H1 (cell line): ENCODE measurements at regions not wholly inside any gene's neighbourhood (a gene's known extent, or its start where the extent isn't known, plus 50 kb on each side); places are given as distances from the start of the nearest gene placed in this dataset.

Experiments
- CTCF ChIA-PET: fragments of 300-600 bp; sonication (Branson Sonifier 250); formaldehyde crosslinking; loops from one replicate; lab custom pipeline; 2021; ENCODE audit not compliant: partially characterized antibody; lab: Charles Lee
- POLR2A ChIA-PET: fragments of 300-600 bp; sonication (Branson Sonifier 250); formaldehyde crosslinking; loops from one replicate; lab custom pipeline; 2021; ENCODE audit warnings: inconsistent platforms; ENCODE audit not compliant: partially characterized antibody; lab: Charles Lee
- DNase-seq, 2 experiments: peaks; one replicate each; pipeline versions ENCODE4 v3.0.0 to v3.0.0-alpha.2; 2010 to 2022; ENCODE audit warnings: low spot score in 2 of 2, low read depth in 1 of 2, mixed read lengths in 1 of 2
- FAIRE-seq: peaks from 2 replicates; lab custom pipeline; 2011; peaks lifted over from hg19 to GRCh38; lab: Jason Lieb, UNC
- H2AFZ ChIP-seq: 2 replicates; pipeline ENCODE4 v1.8.1; 2012; ENCODE audit warnings: low read length, inconsistent platforms
- H2AK5ac ChIP-seq: 2 replicates; pipeline ENCODE4 v1.6.1; 2013; ENCODE audit warnings: low read depth, low read length
- H2BK120ac ChIP-seq: replicated peaks from 2 replicates; pipeline ENCODE3; 2013; ENCODE audit warnings: low read depth, low read length, inconsistent platforms
- H2BK12ac ChIP-seq: 2 replicates; pipeline ENCODE4 v1.6.1; 2013; ENCODE audit warnings: low read depth, low read length
- H2BK15ac ChIP-seq: 2 replicates; pipeline ENCODE4 v1.6.1; 2013; ENCODE audit warnings: low read length
- H2BK20ac ChIP-seq: 2 replicates; pipeline ENCODE4 v1.6.1; 2013; ENCODE audit warnings: low read length
- H2BK5ac ChIP-seq: 2 replicates; pipeline ENCODE4 v1.6.1; 2013; ENCODE audit warnings: low read depth, low read length
- H3K14ac ChIP-seq: 2 replicates; pipeline ENCODE4 v1.6.1; 2013; ENCODE audit warnings: inconsistent platforms; ENCODE audit not compliant: insufficient read length
- H3K18ac ChIP-seq: 2 replicates; pipeline ENCODE4 v1.6.1; 2013; ENCODE audit warnings: low read length; ENCODE audit errors: extremely low read depth
- H3K23ac ChIP-seq: 2 replicates; pipeline ENCODE4 v1.6.1; 2013; ENCODE audit warnings: inconsistent platforms; ENCODE audit not compliant: insufficient read length
- H3K23me2 ChIP-seq: 2 replicates; pipeline ENCODE4 v1.6.1; 2013; ENCODE audit warnings: low read depth, low read length
- H3K27ac ChIP-seq: 2 replicates; pipeline ENCODE4 v1.6.1; 2011; ENCODE audit warnings: low read depth, low read length, inconsistent platforms
- H3K27me3 ChIP-seq, 4 experiments: replicated peaks in 1 of 4; 1 replicate in 1 of 4; 2 replicates in 3 of 4; pipeline versions ENCODE4 v1.6.1 to v1.8.1; 2011 to 2013; ENCODE audit warnings: low read length in 3 of 4, mild to moderate bottlenecking in 3 of 4, inconsistent platforms in 2 of 4, mixed read lengths in 2 of 4, moderate library complexity in 1 of 4; ENCODE audit not compliant: control insufficient read depth in 3 of 4, insufficient read depth in 3 of 4; ENCODE audit errors: extremely low read depth in 1 of 4
- H3K36me3 ChIP-seq, 4 experiments: 2 replicates each; pipeline versions ENCODE4 v1.6.1 to v1.8.1; 2011 to 2013; ENCODE audit warnings: mild to moderate bottlenecking in 4 of 4, low read length in 3 of 4, moderate library complexity in 2 of 4, control low read depth in 1 of 4, inconsistent platforms in 1 of 4; ENCODE audit not compliant: insufficient read depth in 4 of 4, control insufficient read depth in 2 of 4
- H3K4ac ChIP-seq: replicated peaks from 2 replicates; pipeline ENCODE3; 2013; ENCODE audit warnings: low read length, low read depth, mixed read lengths, inconsistent platforms; ENCODE audit not compliant: insufficient read length
- H3K4me1 ChIP-seq, 4 experiments: replicated peaks in 1 of 4; 1 replicate in 1 of 4; 2 replicates in 3 of 4; pipeline versions ENCODE4 v1.6.1 to v1.8.1; 2011 to 2013; ENCODE audit warnings: low read length in 3 of 4, inconsistent platforms in 2 of 4, mixed read lengths in 1 of 4; ENCODE audit not compliant: insufficient read depth in 4 of 4, control insufficient read depth in 3 of 4
- H3K4me2 ChIP-seq, 2 experiments: 2 replicates each; pipeline versions ENCODE4 v1.6.1 to v1.8.1; 2011 to 2013; ENCODE audit warnings: low read depth in 2 of 2, low read length in 2 of 2, control low read depth in 1 of 2, inconsistent platforms in 1 of 2, mild to moderate bottlenecking in 1 of 2; ENCODE audit not compliant: insufficient read depth in 1 of 2
- H3K4me3 ChIP-seq, 4 experiments: fragments of 200-600, 300-600 bp in 1 of 4; sonication (generic), shearing (Covaris generic), sonication (Bioruptor Twin) in 1 of 4; 2 replicates each; pipeline versions ENCODE4 v1.5.1 to v1.8.1; 2011 to 2016; ENCODE audit warnings: low read length in 4 of 4, low read depth in 3 of 4, control low read depth in 2 of 4, inconsistent platforms in 2 of 4, mild to moderate bottlenecking in 2 of 4, mixed read lengths in 1 of 4, moderate library complexity in 1 of 4; ENCODE audit not compliant: insufficient read depth in 2 of 4; ENCODE audit errors: extremely low read depth in 1 of 4
- H3K56ac ChIP-seq: replicated peaks from 2 replicates; pipeline ENCODE3; 2013; ENCODE audit warnings: low read depth, mild to moderate bottlenecking, mixed read lengths, low read length, inconsistent platforms; ENCODE audit not compliant: insufficient read length
- H3K79me1 ChIP-seq: 2 replicates; pipeline ENCODE4 v1.6.1; 2013; ENCODE audit warnings: low read depth, low read length, control low read depth
- H3K79me2 ChIP-seq, 2 experiments: 2 replicates each; pipeline versions ENCODE4 v1.6.1 to v1.8.1; 2012 to 2013; ENCODE audit warnings: low read length in 2 of 2, mild to moderate bottlenecking in 2 of 2, inconsistent platforms in 1 of 2; ENCODE audit not compliant: insufficient read depth in 2 of 2, control insufficient read depth in 1 of 2
- H3K9ac ChIP-seq, 4 experiments: replicated peaks in 1 of 4; 1 replicate in 1 of 4; 2 replicates in 3 of 4; pipeline versions ENCODE4 v1.6.1 to v1.8.1; 2011 to 2013; ENCODE audit warnings: low read depth in 3 of 4, low read length in 3 of 4, control low read depth in 2 of 4, mild to moderate bottlenecking in 2 of 4, moderate library complexity in 2 of 4, inconsistent platforms in 1 of 4; ENCODE audit errors: extremely low read depth in 1 of 4
- H3K9me3 ChIP-seq, 2 experiments: 2 replicates each; pipeline versions ENCODE4 v1.6.1 to v1.8.1; 2012 to 2013; ENCODE audit warnings: mild to moderate bottlenecking in 2 of 2, moderate library complexity in 2 of 2, control low read depth in 1 of 2, inconsistent platforms in 1 of 2, low read depth in 1 of 2, low read length in 1 of 2, mixed read lengths in 1 of 2; ENCODE audit not compliant: insufficient read depth in 2 of 2
- H4K20me1 ChIP-seq, 2 experiments: replicated peaks in 1 of 2; 2 replicates each; pipeline versions ENCODE3 to v1.8.1; 2011 to 2013; ENCODE audit warnings: inconsistent platforms in 2 of 2, low read length in 2 of 2, mild to moderate bottlenecking in 1 of 2; ENCODE audit not compliant: insufficient read depth in 2 of 2, control insufficient read depth in 1 of 2
- H4K5ac ChIP-seq: 2 replicates; pipeline ENCODE4 v1.6.1; 2013; ENCODE audit warnings: low read length, low read depth, mixed read lengths, inconsistent platforms; ENCODE audit not compliant: insufficient read length
- H4K8ac ChIP-seq: 2 replicates; pipeline ENCODE4 v1.8.0; 2013; ENCODE audit warnings: mild to moderate bottlenecking, moderate library complexity, low read length, inconsistent platforms; ENCODE audit not compliant: insufficient read depth; ENCODE audit errors: extremely low read depth
- H4K91ac ChIP-seq: replicated peaks from 2 replicates; pipeline ENCODE3; 2013; ENCODE audit warnings: low read length, mixed read lengths, inconsistent platforms; ENCODE audit not compliant: insufficient read length
- CHD2 ChIP-seq: IDR thresholded peaks from 2 replicates; pipeline ENCODE4 v1.6.1; 2012; ENCODE audit warnings: low read length, improper control_type of control experiment
- CTBP2 ChIP-seq: IDR thresholded peaks from 2 replicates; pipeline ENCODE4 v1.7.0; 2011; ENCODE audit warnings: borderline replicate concordance, mild to moderate bottlenecking, moderate library complexity, mixed read lengths, low read length; ENCODE audit not compliant: insufficient read depth, insufficient read length
- E2F6 ChIP-seq: IDR thresholded peaks from 2 replicates; pipeline ENCODE4 v1.6.1; 2012; ENCODE audit warnings: inconsistent platforms
- EP300 ChIP-seq, 2 experiments: IDR thresholded peaks; 1 replicate in 1 of 2; 2 replicates in 1 of 2; pipeline ENCODE4 v1.6.1; 2011 to 2012; ENCODE audit warnings: low read depth in 2 of 2, low read length in 2 of 2, mild to moderate bottlenecking in 2 of 2, borderline replicate concordance in 1 of 2, inconsistent platforms in 1 of 2, moderate library complexity in 1 of 2
- KDM5A ChIP-seq: fragments of 200-600 bp; IDR thresholded peaks from 2 replicates; pipeline ENCODE4 v1.7.1; 2012; ENCODE audit warnings: mild to moderate bottlenecking, low read length, inconsistent platforms, mixed read lengths
- POLR2A ChIP-seq, 2 experiments: IDR thresholded peaks; 1 replicate in 1 of 2; 2 replicates in 1 of 2; pipeline ENCODE4 v1.6.1; 2011; ENCODE audit warnings: low read depth in 2 of 2, low read length in 2 of 2, mild to moderate bottlenecking in 2 of 2; ENCODE audit errors: control extremely low read depth in 1 of 2
- POU5F1 ChIP-seq: IDR thresholded peaks from 2 replicates; pipeline ENCODE4 v1.6.1; 2011; ENCODE audit warnings: low read depth, mild to moderate bottlenecking, low read length, moderate library complexity
- SIN3A ChIP-seq, 2 experiments: IDR thresholded peaks in 1 of 2; conservative IDR thresholded peaks in 1 of 2; 2 replicates each; pipeline ENCODE4 v1.6.1; 2011 to 2012; ENCODE audit warnings: low read length in 2 of 2, improper control_type of control experiment in 1 of 2, low read depth in 1 of 2, mild to moderate bottlenecking in 1 of 2
- SP4 ChIP-seq: IDR thresholded peaks from 2 replicates; pipeline ENCODE4 v1.6.1; 2012; ENCODE audit warnings: low read length, inconsistent platforms
- WGBS, 2 experiments: shearing (Covaris generic) in 1 of 2; methylation state at CpG; one replicate each; pipeline versions ENCODE4 v1.1.6 to v1.1.7; 2013 to 2015; ENCODE audit warnings: low lambda C conversion rate in 2 of 2, mixed read lengths in 2 of 2, inconsistent platforms in 1 of 2, low coverage in 1 of 2, missing lambda C conversion rate in 1 of 2; ENCODE audit not compliant: insufficient replicate concordance in 2 of 2, insufficient coverage in 1 of 2, insufficient read length in 1 of 2; ENCODE audit errors: extremely low coverage in 1 of 2, missing lambda C conversion rate in 1 of 2; 5-methylcytosine and 5-hydroxymethylcytosine counted together
- TF ChIP-seq, protein P1 (sequence below): IDR thresholded peaks from 2 replicates; pipeline ENCODE4 v1.6.1; 2011; ENCODE audit warnings: low read depth, mild to moderate bottlenecking, low read length; ENCODE audit not compliant: insufficient read depth

DNA sequence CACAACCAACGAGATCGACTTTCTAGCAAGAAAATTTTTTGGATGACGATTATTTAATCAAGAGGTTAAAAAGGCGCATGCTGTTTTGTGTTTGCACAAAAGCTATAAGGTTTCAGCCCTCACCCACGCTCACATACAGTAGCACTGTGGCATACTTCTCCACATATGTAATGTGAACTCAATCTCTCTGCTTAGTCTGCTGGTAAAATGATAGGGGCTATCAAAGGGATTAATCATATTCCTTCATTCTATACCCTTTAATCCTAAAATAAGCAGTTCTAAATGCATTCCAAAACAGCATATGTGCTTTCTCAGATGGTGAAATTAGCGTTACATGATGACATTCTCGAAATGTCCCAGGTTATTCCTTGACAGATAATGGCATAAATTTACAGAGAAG lies 196.9 kb upstream of the PRICKLE2 start:
- Histone ChIP-seq H3K79me1 (no peaks in the 10 kb centered on the region), H3K4ac (no peak overlapping the region), H2AK5ac (no peak overlapping the region), H3K36me3 (no peaks in the 10 kb centered on the region), H2BK12ac (no peak overlapping the region), H3K79me2 (no peaks in the 10 kb centered on the region), H3K9ac (no peak overlapping the region), H3K9me3 (no peaks in the 10 kb centered on the region), H4K5ac (no peak overlapping the region), H3K14ac (no peak overlapping the region), H3K23me2 (no peaks in the 10 kb centered on the region), H2AFZ (no peak overlapping the region), H3K18ac (no peak overlapping the region), H4K20me1 (no peaks in the 10 kb centered on the region), H3K4me2 (no peak overlapping the region), H2BK20ac (no peak overlapping the region), H3K23ac (no peak overlapping the region), H4K91ac (no peak overlapping the region), H3K27me3 (no peaks in the 10 kb centered on the region), H3K56ac (no peak overlapping the region), H2BK5ac (no peak overlapping the region), H4K8ac (no peak overlapping the region), H2BK120ac (no peak overlapping the region), H3K4me1 (peaks cover 0 to 3% (median 2%) of the 10 kb centered on the region in 4 experiments; a peak in 2 of 7 replicates), H3K4me3 (no peak overlapping the region), H3K27ac (no peak overlapping the region), H2BK15ac (no peak overlapping the region)
- ChIA-PET POLR2A (interaction anchor here (0.7 kb wide), 1 partner anchor 910 kb away, joined by 3 read pairs; no protein-coding TSS in a partner anchor), CTCF (interaction anchor here (1.0 to 1.6 kb wide), 2 partner anchors 14 to 41 kb away, joined by 3 to 5 read pairs; no protein-coding TSS in a partner anchor)
- TF ChIP-seq EP300 (IDR thresholded peaks at IDR 0.05; ENCODE audit: borderline replicate concordance in 1 of 2, low read depth in 2 of 2, low read length in 2 of 2) (no peak), SIN3A (conservative IDR thresholded peaks at IDR 0.05 in 1 of 2, IDR thresholded peaks at IDR 0.05 in 1 of 2; ENCODE audit: low read depth in 1 of 2, low read length in 2 of 2) (no peak), CHD2 (no peak), CTBP2 (no peak), E2F6 (no peak), KDM5A (no peak), SP4 (no peak), POLR2A (IDR thresholded peaks at IDR 0.05; ENCODE audit: control extremely low read depth in 1 of 2, low read depth in 2 of 2, low read length in 2 of 2) (no peak), POU5F1 (no peak)
- TF ChIP-seq, protein P1, sequence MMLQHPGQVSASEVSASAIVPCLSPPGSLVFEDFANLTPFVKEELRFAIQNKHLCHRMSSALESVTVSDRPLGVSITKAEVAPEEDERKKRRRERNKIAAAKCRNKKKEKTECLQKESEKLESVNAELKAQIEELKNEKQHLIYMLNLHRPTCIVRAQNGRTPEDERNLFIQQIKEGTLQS, result no peak
- 82% methylated on average over 7 of the region's 7 CpGs; no CpG with 5 or more reads in 1 of the 2 experiments for WGBS, 2 experiments
- FAIRE-seq (no peak), DNase-seq (no peak)
